Trophoblast cell (in vitro differentiated cells and primary cell): ENCODE measurements at regions not wholly inside any gene's neighbourhood (a gene's known extent, or its start where the extent isn't known, plus 50 kb on each side); places are given as distances from the start of the nearest gene placed in this dataset.

Source experiments
- DNase-seq, 2 donors: peaks; one replicate each; pipeline ENCODE4 v3.0.0-alpha.2; 2016
- H2AFZ ChIP-seq: 2 replicates; pipeline ENCODE4 v1.6.1; 2013; ENCODE audit warnings: low read length, moderate library complexity, mild to moderate bottlenecking; ENCODE audit not compliant: insufficient read depth, poor library complexity
- H2AK5ac ChIP-seq: 2 replicates; pipeline ENCODE4 v1.6.1; 2013; ENCODE audit warnings: mild to moderate bottlenecking, low read length
- H2BK120ac ChIP-seq: 2 replicates; pipeline ENCODE4 v1.6.1; 2013; ENCODE audit warnings: low read length, mild to moderate bottlenecking, moderate library complexity; ENCODE audit not compliant: insufficient read depth, poor library complexity
- H2BK12ac ChIP-seq: 2 replicates; pipeline ENCODE4 v1.6.1; 2013; ENCODE audit warnings: mild to moderate bottlenecking, low read length, moderate library complexity
- H2BK5ac ChIP-seq: 2 replicates; pipeline ENCODE4 v1.6.1; 2013; ENCODE audit warnings: low read length, low read depth, moderate library complexity, mild to moderate bottlenecking; ENCODE audit not compliant: poor library complexity
- H3K14ac ChIP-seq: 2 replicates; pipeline ENCODE4 v1.6.1; 2013; ENCODE audit warnings: mild to moderate bottlenecking, low read length
- H3K18ac ChIP-seq: 2 replicates; pipeline ENCODE4 v1.6.1; 2013; ENCODE audit warnings: mild to moderate bottlenecking, low read length
- H3K23ac ChIP-seq: 2 replicates; pipeline ENCODE4 v1.6.1; 2013; ENCODE audit warnings: low read length
- H3K27ac ChIP-seq: 2 replicates; pipeline ENCODE4 v1.5.1; 2013; ENCODE audit warnings: low read depth, mild to moderate bottlenecking, inconsistent platforms, low read length, moderate library complexity
- H3K27me3 ChIP-seq: 2 replicates; pipeline ENCODE4 v1.6.1; 2013; ENCODE audit warnings: inconsistent platforms, mild to moderate bottlenecking, low read length, moderate library complexity; ENCODE audit not compliant: insufficient read depth
- H3K36me3 ChIP-seq, 2 experiments: 1 replicate in 1 of 2; 2 replicates in 1 of 2; pipeline ENCODE4 v1.6.1; 2013; ENCODE audit warnings: low read length in 2 of 2, mild to moderate bottlenecking in 2 of 2, moderate library complexity in 1 of 2; ENCODE audit not compliant: insufficient read depth in 2 of 2, control insufficient read depth in 1 of 2
- H3K4ac ChIP-seq: 2 replicates; pipeline ENCODE4 v1.6.1; 2013; ENCODE audit warnings: low read depth, mild to moderate bottlenecking, low read length, moderate library complexity
- H3K4me1 ChIP-seq, 2 experiments: 1 replicate in 1 of 2; 2 replicates in 1 of 2; pipeline ENCODE4 v1.6.1; 2013; ENCODE audit warnings: low read length in 2 of 2, mild to moderate bottlenecking in 2 of 2, moderate library complexity in 1 of 2; ENCODE audit not compliant: insufficient read depth in 2 of 2, control insufficient read depth in 1 of 2
- H3K4me2 ChIP-seq: 2 replicates; pipeline ENCODE4 v1.6.1; 2013; ENCODE audit warnings: inconsistent platforms, mild to moderate bottlenecking, low read length, moderate library complexity
- H3K4me3 ChIP-seq: 2 replicates; pipeline ENCODE4 v1.5.1; 2013; ENCODE audit warnings: mild to moderate bottlenecking, low read depth, low read length, inconsistent platforms
- H3K79me1 ChIP-seq: one replicate; pipeline ENCODE4 v1.6.1; 2013; ENCODE audit warnings: low read length
- H3K79me2 ChIP-seq: 2 replicates; pipeline ENCODE4 v1.6.1; 2013; ENCODE audit warnings: low read length, mild to moderate bottlenecking; ENCODE audit not compliant: control insufficient read depth, insufficient read depth, poor library complexity
- H3K9ac ChIP-seq: 2 replicates; pipeline ENCODE4 v1.6.1; 2013; ENCODE audit warnings: mild to moderate bottlenecking, low read length
- H3K9me3 ChIP-seq: 2 replicates; pipeline ENCODE4 v1.6.1; 2013; ENCODE audit warnings: low read depth, mild to moderate bottlenecking, control low read depth, inconsistent platforms, low read length; ENCODE audit not compliant: insufficient read depth
- H4K12ac ChIP-seq: 2 replicates; pipeline ENCODE4 v1.6.1; 2013; ENCODE audit warnings: low read depth, mild to moderate bottlenecking, low read length, moderate library complexity
- H4K8ac ChIP-seq: 2 replicates; pipeline ENCODE4 v1.6.1; 2013; ENCODE audit warnings: low read depth, mild to moderate bottlenecking, low read length, moderate library complexity
- H4K91ac ChIP-seq: one replicate; pipeline ENCODE4 v1.6.1; 2013; ENCODE audit warnings: low read depth, mild to moderate bottlenecking, low read length, moderate library complexity
- WGBS: extraction: QIAGEN DNeasy Blood & Tissue Kit; methylation state at CpG from one replicate; pipeline ENCODE4 v1.1.7; 2013; ENCODE audit warnings: missing lambda C conversion rate; ENCODE audit not compliant: insufficient read length, insufficient coverage; ENCODE audit errors: extremely low coverage; 5-methylcytosine and 5-hydroxymethylcytosine counted together

GRCh38 chr14:38835874-38836273 lies 267.2 kb downstream of the SEC23A start:
- H3K79me2 ChIP-seq, result no peaks in the 10 kb centered on the region
- no peak overlapping the region for H3K14ac ChIP-seq
- no peak overlapping the region for H3K18ac ChIP-seq
- H4K8ac ChIP-seq, result no peak overlapping the region
- H3K9ac ChIP-seq, result no peak overlapping the region
- no peak overlapping the region for H2AFZ ChIP-seq
- no peaks in the 10 kb centered on the region for H3K4me1 ChIP-seq
- no peaks in the 10 kb centered on the region for H3K79me1 ChIP-seq
- H3K36me3 ChIP-seq, result no peaks in the 10 kb centered on the region
- no peak for DNase-seq
- no peaks in the 10 kb centered on the region for H3K9me3 ChIP-seq
- no peak overlapping the region for H4K91ac ChIP-seq
- no peak overlapping the region for H3K4me3 ChIP-seq
- no peak overlapping the region for H2BK12ac ChIP-seq
- no peaks in the 10 kb centered on the region for H3K27me3 ChIP-seq
- no peak overlapping the region for H3K23ac ChIP-seq
- H2AK5ac ChIP-seq, result no peak overlapping the region
- no peak overlapping the region for H2BK120ac ChIP-seq
- no peak overlapping the region for H3K4ac ChIP-seq
- no peak overlapping the region for H3K4me2 ChIP-seq
- no CpG with 5 or more reads among the region's 18 CpGs for WGBS
- H4K12ac ChIP-seq, result no peak overlapping the region
- H3K27ac ChIP-seq, result no peak overlapping the region
- no peak overlapping the region for H2BK5ac ChIP-seq

GRCh38 chr14:38828183-38828827 lies 274.7 kb downstream of the SEC23A start:
- H2BK12ac ChIP-seq, result no peak overlapping the region
- no peak overlapping the region for H2BK5ac ChIP-seq
- H3K18ac ChIP-seq, result no peak overlapping the region
- H3K4me3 ChIP-seq, result no peak overlapping the region
- H3K23ac ChIP-seq, result no peak overlapping the region
- no peak overlapping the region for H4K8ac ChIP-seq
- H3K4me1 ChIP-seq, result no peaks in the 10 kb centered on the region
- no peaks in the 10 kb centered on the region for H3K27me3 ChIP-seq
- H3K79me2 ChIP-seq, result no peaks in the 10 kb centered on the region
- no peak overlapping the region for H3K9ac ChIP-seq
- no peak overlapping the region for H4K91ac ChIP-seq
- no peak overlapping the region for H3K27ac ChIP-seq
- H3K79me1 ChIP-seq, result no peaks in the 10 kb centered on the region
- H3K9me3 ChIP-seq, result no peaks in the 10 kb centered on the region
- H3K4me2 ChIP-seq, result no peak overlapping the region
- no peak overlapping the region for H4K12ac ChIP-seq
- H2AFZ ChIP-seq, result no peak overlapping the region
- no CpG with 5 or more reads among the region's 5 CpGs for WGBS
- no peaks in the 10 kb centered on the region for H3K36me3 ChIP-seq
- no peak overlapping the region for H2BK120ac ChIP-seq
- DNase-seq, result no peak
- H2AK5ac ChIP-seq, result no peak overlapping the region
- no peak overlapping the region for H3K14ac ChIP-seq
- H3K4ac ChIP-seq, result no peak overlapping the region

GRCh38 chr14:38824706-38825105 lies 278.3 kb downstream of the SEC23A start:
- no CpG with 5 or more reads among the region's 2 CpGs for WGBS
- Histone ChIP-seq H2BK12ac (no peak overlapping the region), H4K12ac (no peak overlapping the region), H3K79me2 (no peaks in the 10 kb centered on the region), H3K4me1 (no peaks in the 10 kb centered on the region), H2AK5ac (no peak overlapping the region), H3K23ac (no peak overlapping the region), H3K27me3 (no peaks in the 10 kb centered on the region), H3K79me1 (no peaks in the 10 kb centered on the region), H3K4me3 (no peak overlapping the region), H3K9ac (no peak overlapping the region), H3K4me2 (no peak overlapping the region), H2BK5ac (no peak overlapping the region), H3K36me3 (no peaks in the 10 kb centered on the region), H2BK120ac (no peak overlapping the region), H2AFZ (no peak overlapping the region), H4K8ac (no peak overlapping the region), H3K18ac (no peak overlapping the region), H3K27ac (no peak overlapping the region), H4K91ac (no peak overlapping the region), H3K14ac (no peak overlapping the region), H3K4ac (no peak overlapping the region), H3K9me3 (no peaks in the 10 kb centered on the region)
- DNase-seq, result no peak

GRCh38 chr14:38818555-38818954 lies 284.5 kb downstream of the SEC23A start:
- Histone ChIP-seq H2BK120ac (no peak overlapping the region), H3K9me3 (no peaks in the 10 kb centered on the region), H3K14ac (no peak overlapping the region), H3K79me2 (no peaks in the 10 kb centered on the region), H4K8ac (no peak overlapping the region), H2AFZ (no peak overlapping the region), H3K18ac (no peak overlapping the region), H4K12ac (no peak overlapping the region), H3K27ac (no peak overlapping the region), H3K23ac (no peak overlapping the region), H2BK12ac (no peak overlapping the region), H3K36me3 (no peaks in the 10 kb centered on the region), H2AK5ac (no peak overlapping the region), H4K91ac (no peak overlapping the region), H3K27me3 (no peaks in the 10 kb centered on the region), H3K9ac (no peak overlapping the region), H3K4me2 (no peak overlapping the region), H3K79me1 (no peaks in the 10 kb centered on the region), H3K4me3 (no peak overlapping the region), H3K4me1 (no peaks in the 10 kb centered on the region), H3K4ac (no peak overlapping the region), H2BK5ac (no peak overlapping the region)
- no CpG with 5 or more reads among the region's 1 CpG for WGBS
- no peak for DNase-seq
